ENCODE measurements at regions not wholly inside any gene's neighbourhood (a gene's known extent, or its start where the extent isn't known, plus 50 kb on each side); places are given as distances from the start of the nearest gene placed in this dataset.

- no peaks in the 10 kb centered on the region for H4K20me1 ChIP-seq (ENCODE audit: control insufficient read depth, insufficient read depth, insufficient read length)
- H2BK15ac ChIP-seq (ENCODE audit: low read depth, low read length): no peak overlapping the region
- no peak overlapping the region for H3K4ac ChIP-seq (ENCODE audit: low read depth, low read length)
- no peaks in the 10 kb centered on the region for H3K27me3 ChIP-seq (ENCODE audit: insufficient read depth, low read length)
- H3K23me2 ChIP-seq (ENCODE audit: insufficient read length, low read depth, low read length, poor library complexity, severe bottlenecking): no peaks in the 10 kb centered on the region
- H3K4me3 Mint-ChIP-seq: no peak overlapping the region
- H3K79me2 ChIP-seq (ENCODE audit: insufficient read depth, low read length): no peaks in the 10 kb centered on the region
- no peaks in the 10 kb centered on the region for H3K4me1 ChIP-seq (ENCODE audit: insufficient read depth, low read length)
- H3K27ac Mint-ChIP-seq: no peak overlapping the region
- no peak overlapping the region for H2BK20ac ChIP-seq (ENCODE audit: low read depth, low read length, poor library complexity, severe bottlenecking)
- no peak overlapping the region for H3K23ac ChIP-seq (ENCODE audit: insufficient read length, low read depth, low read length)
- no peaks in the 10 kb centered on the region for H3K79me1 ChIP-seq (ENCODE audit: insufficient read depth, low read depth, low read length, poor library complexity, severe bottlenecking)
- no peak overlapping the region for H2BK5ac ChIP-seq (ENCODE audit: insufficient read length, low read length)
- no peak overlapping the region for H2AK5ac ChIP-seq (ENCODE audit: insufficient read length, low read length)
- H3K9me3 ChIP-seq (ENCODE audit: control insufficient read depth, low read depth, low read length): no peaks in the 10 kb centered on the region
- no CpG with 5 or more reads among the region's 7 CpGs for WGBS (ENCODE audit: extremely low coverage, insufficient read length, low lambda C conversion rate)
- no peak for TF ChIP-seq CTCF (conservative IDR thresholded peaks at IDR 0.05)
- no peak overlapping the region for H3K14ac ChIP-seq (ENCODE audit: insufficient read depth, low read length)
- H3T11ph ChIP-seq (ENCODE audit: low read length): no peak overlapping the region
- H2AFZ ChIP-seq (ENCODE audit: low read length): no peak overlapping the region
- no peak overlapping the region for H2BK120ac ChIP-seq (ENCODE audit: low read depth, low read length, poor library complexity, severe bottlenecking)
- H3K56ac ChIP-seq (ENCODE audit: insufficient read length, low read depth, low read length): no peak overlapping the region
- no peak overlapping the region for H3K4me2 ChIP-seq (ENCODE audit: insufficient read depth, insufficient read length, low read length)
- DNase-seq: no peak
- H4K5ac ChIP-seq (ENCODE audit: insufficient read length, low read depth, low read length): no peak overlapping the region
- H3K4me1 Mint-ChIP-seq: 0 out of 4 replicates have a peak, but pooled peaks cover 0 to 3% of the 10 kb centered on the region in 2 experiments
- H2BK12ac ChIP-seq (ENCODE audit: insufficient read length, low read depth, low read length): no peak overlapping the region
- H3K36me3 Mint-ChIP-seq (ENCODE audit: insufficient read depth in 1 of 3, low read depth in 3 of 3): no peaks in the 10 kb centered on the region
- H3K27me3 Mint-ChIP-seq (ENCODE audit: low read depth): peaks cover 2% of the 10 kb centered on the region; the same call in 1 of the 2 replicates
- no peak overlapping the region for H4K91ac ChIP-seq (ENCODE audit: insufficient read length, low read depth, low read length)
- no peak overlapping the region for H3K9ac ChIP-seq (ENCODE audit: extremely low read depth, insufficient read length, low read length)
- no peak overlapping the region for H3K27ac ChIP-seq (ENCODE audit: insufficient read length, low read depth, low read length)
- no peak overlapping the region for H4K8ac ChIP-seq (replicated peaks; ENCODE audit: insufficient read length, low read depth, low read length)
- H3K9me3 Mint-ChIP-seq: no peaks in the 10 kb centered on the region; a peak in 1 of 5 replicates
- H3K18ac ChIP-seq (ENCODE audit: insufficient read length, low read depth, low read length): no peak overlapping the region
Observed at GRCh38 chr3:63764511-63764910, 54.6 kb upstream of the C3orf49 start.
